B cell (primary cell): ENCODE measurements at regions not wholly inside any gene's neighbourhood (a gene's known extent, or its start where the extent isn't known, plus 50 kb on each side); places are given as distances from the start of the nearest gene placed in this dataset.

ENCODE experiments used
- CTCF ChIP-seq: fragments of 200-600 bp; IDR thresholded peaks from one replicate; pipeline ENCODE4 v1.8.0; 2022; ENCODE audit warnings: antibody characterized with exemption, mild to moderate bottlenecking
- EZH2 ChIP-seq: IDR thresholded peaks from 2 replicates; pipeline ENCODE4 v1.6.1; 2012; ENCODE audit warnings: borderline replicate concordance, low read depth, mild to moderate bottlenecking, moderate library complexity, low read length; ENCODE audit not compliant: insufficient read depth, poor library complexity, severe bottlenecking

- TF ChIP-seq CTCF (no peak), EZH2 (no peak)
Observed at GRCh38 chr4:66376396-66376795, 706.1 kb upstream of the EPHA5 start.
